SK-N-SH (cell line): ENCODE measurements at regions not wholly inside any gene's neighbourhood (a gene's known extent, or its start where the extent isn't known, plus 50 kb on each side); places are given as distances from the start of the nearest gene placed in this dataset.
A peak's percentile ranks its signal among the peaks of the same experiment; 100 is the strongest.

Experiments used
- CTCF ChIP-seq: fragments of 200-600 bp; sonication (generic); IDR thresholded peaks from 2 replicates; pipeline ENCODE4 v1.6.1; 2017; ENCODE audit warnings: antibody characterized with exemption, mild to moderate bottlenecking, moderate library complexity
- FOXM1 ChIP-seq: IDR thresholded peaks from 2 replicates; pipeline ENCODE4 v1.4.0; 2012; ENCODE audit warnings: low read depth, mild to moderate bottlenecking
- JUND ChIP-seq: IDR thresholded peaks from 2 replicates; pipeline ENCODE4 v1.4.0; 2012
- MAX ChIP-seq: IDR thresholded peaks from 2 replicates; pipeline ENCODE4 v1.4.0; 2012; ENCODE audit warnings: low read depth
- SMC3 ChIP-seq: IDR thresholded peaks from 2 replicates; pipeline ENCODE4 v1.6.1; 2012; ENCODE audit warnings: low read depth, low read length, improper control_type of control experiment
- USF2 ChIP-seq: fragments of 150-350 bp; IDR thresholded peaks from 2 replicates; pipeline ENCODE4 v1.6.1; 2017; ENCODE audit warnings: antibody characterized with exemption, low read length, low read depth, borderline replicate concordance

GRCh38 chr13:32940601-32941000 is 75.6 kb upstream of the KL start:
- TF ChIP-seq SMC3 (peak; percentile 11; the same call in 1 of the 2 replicates), MAX (no peak), USF2 (no peak), CTCF (no peak), JUND (no peak), FOXM1 (no peak)
